ENCODE measurements at regions not wholly inside any gene's neighbourhood (a gene's known extent, or its start where the extent isn't known, plus 50 kb on each side); places are given as distances from the start of the nearest gene placed in this dataset.

DNA sequence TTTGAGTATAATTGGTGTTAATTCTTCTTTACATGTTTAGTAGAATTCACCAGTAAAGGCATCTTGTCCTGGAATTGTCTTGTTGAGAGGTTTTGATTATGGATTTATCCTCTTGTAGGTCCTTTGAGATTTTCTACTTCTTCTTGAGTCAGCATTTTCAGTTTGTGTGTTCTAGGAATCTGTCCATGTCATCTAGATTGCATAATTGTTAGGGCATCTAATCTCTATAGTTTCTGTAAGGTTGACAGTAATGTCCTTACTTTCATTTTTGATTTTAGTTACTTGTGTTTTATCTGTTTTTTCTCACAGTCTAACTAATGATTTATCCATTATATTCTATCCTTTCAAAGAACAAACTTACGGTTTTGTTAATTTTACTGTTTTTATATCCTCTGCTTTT lies 492.0 kb downstream of the FGF9 start:
- no peak for DNase-seq (ENCODE audit: low spot score)
- TF ChIP-seq NANOG (IDR thresholded peaks at IDR 0.05; ENCODE audit: borderline replicate concordance) = no peak
- no peak for TF ChIP-seq EZH2 (IDR thresholded peaks at IDR 0.05; ENCODE audit: low read depth, unreplicated experiment)
- no peak for TF ChIP-seq EZH2phosphoT487 (IDR thresholded peaks at IDR 0.05; ENCODE audit: unreplicated experiment)
- no peak for TF ChIP-seq POLR2AphosphoS5 (IDR thresholded peaks at IDR 0.05; ENCODE audit: low read depth)
- no peak for TF ChIP-seq ZNF331 (CRISPR knock-in tag; IDR thresholded peaks at IDR 0.05; ENCODE audit: low read depth)
- H3K4me3 ChIP-seq = no peak overlapping the region
- no peaks in the 10 kb centered on the region for H3K9me2 ChIP-seq (ENCODE audit: insufficient read depth)
- no peak overlapping the region for H3K4me2 ChIP-seq
- H3K9me3 Mint-ChIP-seq = no peaks in the 10 kb centered on the region
- no peaks in the 10 kb centered on the region for H3K79me2 ChIP-seq (replicated peaks; ENCODE audit: insufficient read depth)
- no peak overlapping the region for H3K27ac Mint-ChIP-seq
- peaks cover 2% of the 10 kb centered on the region for H3K27me3 Mint-ChIP-seq (ENCODE audit: insufficient read depth, low read depth, poor library complexity)
- H3K4me1 Mint-ChIP-seq = peaks cover 3% of the 10 kb centered on the region; the same call in 2 of the 3 replicates
- H3K36me3 Mint-ChIP-seq (ENCODE audit: low read depth) = no peaks in the 10 kb centered on the region
- ATAC-seq = no peak
- no peak overlapping the region for H2AFZ ChIP-seq
- no peaks in the 10 kb centered on the region for H3K4me1 ChIP-seq (ENCODE audit: insufficient read depth)
- H3K36me3 ChIP-seq (ENCODE audit: insufficient read depth) = no peaks in the 10 kb centered on the region
- H3K27me3 ChIP-seq (ENCODE audit: insufficient read depth) = no peaks in the 10 kb centered on the region
- H4K20me1 ChIP-seq (replicated peaks; ENCODE audit: insufficient read depth) = no peaks in the 10 kb centered on the region
- H3K27ac ChIP-seq (ENCODE audit: low read depth) = no peak overlapping the region
- no peak overlapping the region for H3K4me3 Mint-ChIP-seq
- no peaks in the 10 kb centered on the region for H3F3A ChIP-seq (replicated peaks; ENCODE audit: low read depth)

DNA sequence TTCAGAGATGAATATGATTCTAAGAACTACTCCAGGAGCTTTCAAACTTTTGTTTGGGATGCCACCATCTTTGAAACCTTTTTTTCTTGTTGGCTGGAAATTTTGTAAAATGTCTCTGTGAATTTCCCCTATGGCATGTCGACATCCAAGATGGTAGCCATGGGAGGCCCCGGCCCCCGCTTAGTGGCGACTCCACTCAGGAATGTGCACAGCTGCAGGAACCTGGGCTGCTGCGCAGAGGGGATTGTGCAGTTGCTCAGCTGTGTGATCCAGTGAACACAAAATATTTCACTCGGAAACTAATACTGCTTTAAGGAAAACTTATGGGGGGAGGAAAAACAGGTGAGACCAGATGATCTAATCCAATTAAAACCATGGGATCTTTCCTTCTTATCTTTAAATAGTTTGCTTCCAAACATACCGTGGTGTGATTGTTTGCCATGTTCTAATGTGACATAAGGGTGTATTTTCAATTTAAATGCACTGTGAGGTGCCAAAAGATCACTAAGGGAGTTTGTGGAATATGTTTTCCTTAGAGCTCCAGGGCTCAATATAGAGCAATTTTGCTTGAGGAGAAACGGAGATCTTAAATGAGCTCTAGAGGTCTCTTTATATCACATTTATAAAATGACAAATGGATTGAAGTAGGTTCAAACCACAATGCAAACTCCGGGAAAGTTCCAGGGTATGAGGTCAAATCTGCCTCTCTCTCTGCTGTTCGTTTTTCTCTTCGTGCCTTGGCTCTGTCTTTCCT lies 497.7 kb downstream of the FGF9 start:
- H3K4me3 Mint-ChIP-seq = no peak overlapping the region
- no peaks in the 10 kb centered on the region; the same call in 1 of the 2 replicates for H4K20me1 ChIP-seq (replicated peaks; ENCODE audit: insufficient read depth)
- no peaks in the 10 kb centered on the region for H3K36me3 ChIP-seq (ENCODE audit: insufficient read depth)
- DNase-seq (ENCODE audit: low spot score) = no peak
- H3F3A ChIP-seq (replicated peaks; ENCODE audit: low read depth) = no peaks in the 10 kb centered on the region
- no peak overlapping the region for H3K27ac Mint-ChIP-seq
- H3K4me1 ChIP-seq (ENCODE audit: insufficient read depth) = peaks cover 9% of the 10 kb centered on the region; the same call in 1 of the 2 replicates
- no peak overlapping the region for H2AFZ ChIP-seq
- H3K27me3 ChIP-seq (ENCODE audit: insufficient read depth) = no peaks in the 10 kb centered on the region
- H3K4me2 ChIP-seq = no peak overlapping the region
- H3K4me1 Mint-ChIP-seq = peaks cover 5% of the 10 kb centered on the region; the same call in 2 of the 3 replicates
- H3K27me3 Mint-ChIP-seq (ENCODE audit: insufficient read depth, low read depth, poor library complexity) = no peaks in the 10 kb centered on the region
- ATAC-seq = no peak
- no peaks in the 10 kb centered on the region for H3K36me3 Mint-ChIP-seq (ENCODE audit: low read depth)
- no peaks in the 10 kb centered on the region; the same call in 1 of the 2 replicates for H3K79me2 ChIP-seq (replicated peaks; ENCODE audit: insufficient read depth)
- no peak overlapping the region for H3K27ac ChIP-seq (ENCODE audit: low read depth)
- no peak overlapping the region for H3K4me3 ChIP-seq
- H3K9me3 Mint-ChIP-seq = no peaks in the 10 kb centered on the region
- H3K9me2 ChIP-seq (ENCODE audit: insufficient read depth) = no peaks in the 10 kb centered on the region
- TF ChIP-seq CREB1 (CRISPR knock-in tag; IDR thresholded peaks at IDR 0.05; ENCODE audit: low read depth) = no peak
- no peak for TF ChIP-seq POLR2AphosphoS5 (IDR thresholded peaks at IDR 0.05; ENCODE audit: low read depth)
- no peak for TF ChIP-seq JUNB (IDR thresholded peaks at IDR 0.05; ENCODE audit: unreplicated experiment)
- TF ChIP-seq NANOG (IDR thresholded peaks at IDR 0.05; ENCODE audit: borderline replicate concordance) = no peak
- TF ChIP-seq, protein P1, sequence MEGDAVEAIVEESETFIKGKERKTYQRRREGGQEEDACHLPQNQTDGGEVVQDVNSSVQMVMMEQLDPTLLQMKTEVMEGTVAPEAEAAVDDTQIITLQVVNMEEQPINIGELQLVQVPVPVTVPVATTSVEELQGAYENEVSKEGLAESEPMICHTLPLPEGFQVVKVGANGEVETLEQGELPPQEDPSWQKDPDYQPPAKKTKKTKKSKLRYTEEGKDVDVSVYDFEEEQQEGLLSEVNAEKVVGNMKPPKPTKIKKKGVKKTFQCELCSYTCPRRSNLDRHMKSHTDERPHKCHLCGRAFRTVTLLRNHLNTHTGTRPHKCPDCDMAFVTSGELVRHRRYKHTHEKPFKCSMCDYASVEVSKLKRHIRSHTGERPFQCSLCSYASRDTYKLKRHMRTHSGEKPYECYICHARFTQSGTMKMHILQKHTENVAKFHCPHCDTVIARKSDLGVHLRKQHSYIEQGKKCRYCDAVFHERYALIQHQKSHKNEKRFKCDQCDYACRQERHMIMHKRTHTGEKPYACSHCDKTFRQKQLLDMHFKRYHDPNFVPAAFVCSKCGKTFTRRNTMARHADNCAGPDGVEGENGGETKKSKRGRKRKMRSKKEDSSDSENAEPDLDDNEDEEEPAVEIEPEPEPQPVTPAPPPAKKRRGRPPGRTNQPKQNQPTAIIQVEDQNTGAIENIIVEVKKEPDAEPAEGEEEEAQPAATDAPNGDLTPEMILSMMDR (conservative IDR thresholded peaks at IDR 0.05; ENCODE audit: low read depth in 2 of 2) = no peak
- TF ChIP-seq ZNF114 (CRISPR knock-in tag; IDR thresholded peaks at IDR 0.05) = no peak
- no peak for TF ChIP-seq ZNF331 (CRISPR knock-in tag; IDR thresholded peaks at IDR 0.05; ENCODE audit: low read depth)
- TF ChIP-seq STAT1 (IDR thresholded peaks at IDR 0.05; ENCODE audit: unreplicated experiment) = no peak
- no peak for TF ChIP-seq EZH2phosphoT487 (IDR thresholded peaks at IDR 0.05; ENCODE audit: unreplicated experiment)
- TF ChIP-seq, protein P2, sequence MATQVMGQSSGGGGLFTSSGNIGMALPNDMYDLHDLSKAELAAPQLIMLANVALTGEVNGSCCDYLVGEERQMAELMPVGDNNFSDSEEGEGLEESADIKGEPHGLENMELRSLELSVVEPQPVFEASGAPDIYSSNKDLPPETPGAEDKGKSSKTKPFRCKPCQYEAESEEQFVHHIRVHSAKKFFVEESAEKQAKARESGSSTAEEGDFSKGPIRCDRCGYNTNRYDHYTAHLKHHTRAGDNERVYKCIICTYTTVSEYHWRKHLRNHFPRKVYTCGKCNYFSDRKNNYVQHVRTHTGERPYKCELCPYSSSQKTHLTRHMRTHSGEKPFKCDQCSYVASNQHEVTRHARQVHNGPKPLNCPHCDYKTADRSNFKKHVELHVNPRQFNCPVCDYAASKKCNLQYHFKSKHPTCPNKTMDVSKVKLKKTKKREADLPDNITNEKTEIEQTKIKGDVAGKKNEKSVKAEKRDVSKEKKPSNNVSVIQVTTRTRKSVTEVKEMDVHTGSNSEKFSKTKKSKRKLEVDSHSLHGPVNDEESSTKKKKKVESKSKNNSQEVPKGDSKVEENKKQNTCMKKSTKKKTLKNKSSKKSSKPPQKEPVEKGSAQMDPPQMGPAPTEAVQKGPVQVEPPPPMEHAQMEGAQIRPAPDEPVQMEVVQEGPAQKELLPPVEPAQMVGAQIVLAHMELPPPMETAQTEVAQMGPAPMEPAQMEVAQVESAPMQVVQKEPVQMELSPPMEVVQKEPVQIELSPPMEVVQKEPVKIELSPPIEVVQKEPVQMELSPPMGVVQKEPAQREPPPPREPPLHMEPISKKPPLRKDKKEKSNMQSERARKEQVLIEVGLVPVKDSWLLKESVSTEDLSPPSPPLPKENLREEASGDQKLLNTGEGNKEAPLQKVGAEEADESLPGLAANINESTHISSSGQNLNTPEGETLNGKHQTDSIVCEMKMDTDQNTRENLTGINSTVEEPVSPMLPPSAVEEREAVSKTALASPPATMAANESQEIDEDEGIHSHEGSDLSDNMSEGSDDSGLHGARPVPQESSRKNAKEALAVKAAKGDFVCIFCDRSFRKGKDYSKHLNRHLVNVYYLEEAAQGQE (IDR thresholded peaks at IDR 0.05; ENCODE audit: unreplicated experiment) = no peak

All from GM23338 (cell line).